NCI-H345 treated with DMSO at 0.1 percent for 48 hours (cell line): ENCODE measurements at regions not wholly inside any gene's neighbourhood (a gene's known extent, or its start where the extent isn't known, plus 50 kb on each side); places are given as distances from the start of the nearest gene placed in this dataset.

Experiments
- DNase-seq: peaks from one replicate; lab custom pipeline; 2025; ENCODE audit not compliant: unreplicated experiment; lab: John Stamatoyannopoulos, UW

GRCh38 chr3:73680391-73681095, 55.8 kb upstream of the PDZRN3 start:
- DNase-seq, result no peak

DNA sequence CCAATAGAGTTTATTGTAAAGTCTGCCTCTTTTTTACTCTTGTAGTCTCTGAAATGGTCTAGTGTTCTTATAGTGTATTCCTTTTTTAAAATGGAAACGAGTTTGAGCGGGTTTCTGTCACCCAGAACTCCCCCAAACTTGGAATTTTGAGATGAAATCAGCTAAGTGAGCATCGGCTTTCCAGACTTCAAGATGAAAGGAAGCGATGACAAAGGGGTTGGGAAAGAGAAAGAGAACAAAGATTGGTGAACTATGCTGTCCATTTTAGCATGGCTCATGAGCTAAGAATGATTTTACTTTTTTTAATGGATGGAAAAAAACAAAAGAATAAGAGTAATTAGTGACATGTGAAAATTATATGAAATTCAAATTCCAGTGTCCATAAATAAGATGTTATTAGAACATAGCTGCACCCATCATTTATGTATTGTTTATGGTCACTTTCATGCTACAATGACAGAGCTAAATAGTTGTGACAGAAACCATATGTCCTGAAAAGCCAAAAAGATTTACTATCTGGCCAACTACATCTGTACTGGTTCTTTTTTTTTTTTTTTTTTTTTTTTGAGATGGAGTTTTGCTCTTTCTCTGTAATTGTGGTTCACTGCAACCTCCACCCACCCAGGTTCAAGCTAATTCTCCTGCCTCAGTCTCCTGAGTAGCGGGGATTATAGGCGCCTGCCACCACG, 52.7 kb upstream of the PDZRN3 start:
- no peak for DNase-seq
